ENCODE measurements at regions not wholly inside any gene's neighbourhood (a gene's known extent, or its start where the extent isn't known, plus 50 kb on each side); places are given as distances from the start of the nearest gene placed in this dataset.

GRCh38 chr6:82751718-82752117 is 313.9 kb downstream of the UBE3D start:
- DNase-seq (ENCODE audit: low read depth) = no peak
- TF ChIP-seq, protein P1, sequence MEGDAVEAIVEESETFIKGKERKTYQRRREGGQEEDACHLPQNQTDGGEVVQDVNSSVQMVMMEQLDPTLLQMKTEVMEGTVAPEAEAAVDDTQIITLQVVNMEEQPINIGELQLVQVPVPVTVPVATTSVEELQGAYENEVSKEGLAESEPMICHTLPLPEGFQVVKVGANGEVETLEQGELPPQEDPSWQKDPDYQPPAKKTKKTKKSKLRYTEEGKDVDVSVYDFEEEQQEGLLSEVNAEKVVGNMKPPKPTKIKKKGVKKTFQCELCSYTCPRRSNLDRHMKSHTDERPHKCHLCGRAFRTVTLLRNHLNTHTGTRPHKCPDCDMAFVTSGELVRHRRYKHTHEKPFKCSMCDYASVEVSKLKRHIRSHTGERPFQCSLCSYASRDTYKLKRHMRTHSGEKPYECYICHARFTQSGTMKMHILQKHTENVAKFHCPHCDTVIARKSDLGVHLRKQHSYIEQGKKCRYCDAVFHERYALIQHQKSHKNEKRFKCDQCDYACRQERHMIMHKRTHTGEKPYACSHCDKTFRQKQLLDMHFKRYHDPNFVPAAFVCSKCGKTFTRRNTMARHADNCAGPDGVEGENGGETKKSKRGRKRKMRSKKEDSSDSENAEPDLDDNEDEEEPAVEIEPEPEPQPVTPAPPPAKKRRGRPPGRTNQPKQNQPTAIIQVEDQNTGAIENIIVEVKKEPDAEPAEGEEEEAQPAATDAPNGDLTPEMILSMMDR (IDR thresholded peaks at IDR 0.05; ENCODE audit: insufficient read depth, low read length) = no peak
- no peak overlapping the region for H3K4me3 ChIP-seq (ENCODE audit: low read depth, low read length)

- TF ChIP-seq, protein P1 (IDR thresholded peaks at IDR 0.05; ENCODE audit: insufficient read depth, low read length) = no peak
- H3K4me3 ChIP-seq (ENCODE audit: low read depth, low read length) = no peak overlapping the region
- peak; percentile 22 for DNase-seq (ENCODE audit: low read depth)
Measured at GRCh38 chr6:82761674-82762345, 303.8 kb downstream of the UBE3D start.

DNA sequence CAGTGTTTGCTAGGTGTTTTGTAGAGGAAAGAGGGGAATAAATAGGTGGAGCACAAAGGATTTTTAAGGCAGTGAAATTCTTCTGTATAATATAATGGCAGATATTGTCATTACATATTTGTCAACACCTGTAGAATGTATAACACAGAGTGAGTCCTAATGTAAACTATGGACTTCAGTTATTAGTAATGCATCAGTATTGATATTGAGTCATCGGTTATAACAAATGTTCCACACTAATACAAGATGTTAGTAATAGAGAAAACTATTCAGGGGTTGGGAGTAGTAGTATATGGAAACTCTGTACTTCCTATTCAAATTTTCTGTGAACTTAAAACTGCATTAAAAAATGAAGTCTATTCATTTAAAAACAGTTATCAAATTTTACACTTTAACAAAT is 299.2 kb downstream of the UBE3D start:
- TF ChIP-seq, protein P1 (IDR thresholded peaks at IDR 0.05; ENCODE audit: insufficient read depth, low read length) = no peak
- H3K4me3 ChIP-seq (ENCODE audit: low read depth, low read length) = no peak overlapping the region
- no peak for DNase-seq (ENCODE audit: low read depth)

DNA sequence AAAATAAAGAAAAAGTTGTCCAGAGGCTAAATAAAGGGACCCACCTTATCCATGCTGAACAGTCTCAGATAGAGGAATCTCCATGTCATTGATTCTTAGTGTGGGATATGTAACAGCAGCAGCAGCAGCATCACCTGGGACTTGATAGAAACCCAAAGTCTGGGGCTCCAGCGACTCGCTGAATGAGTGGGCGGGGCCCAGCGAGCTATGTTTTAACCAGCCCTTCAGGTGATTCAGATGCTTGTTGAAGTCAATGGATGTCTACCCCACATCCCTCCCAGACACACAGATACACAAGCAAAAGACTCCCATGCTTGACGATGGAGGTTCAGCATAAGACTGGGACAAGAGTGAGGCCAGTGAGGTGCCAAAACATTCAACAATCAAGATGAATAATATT is 298.6 kb downstream of the UBE3D start:
- TF ChIP-seq, protein P1 (IDR thresholded peaks at IDR 0.05; ENCODE audit: insufficient read depth, low read length) = no peak
- no peak for DNase-seq (ENCODE audit: low read depth)
- no peak overlapping the region for H3K4me3 ChIP-seq (ENCODE audit: low read depth, low read length)

DNA sequence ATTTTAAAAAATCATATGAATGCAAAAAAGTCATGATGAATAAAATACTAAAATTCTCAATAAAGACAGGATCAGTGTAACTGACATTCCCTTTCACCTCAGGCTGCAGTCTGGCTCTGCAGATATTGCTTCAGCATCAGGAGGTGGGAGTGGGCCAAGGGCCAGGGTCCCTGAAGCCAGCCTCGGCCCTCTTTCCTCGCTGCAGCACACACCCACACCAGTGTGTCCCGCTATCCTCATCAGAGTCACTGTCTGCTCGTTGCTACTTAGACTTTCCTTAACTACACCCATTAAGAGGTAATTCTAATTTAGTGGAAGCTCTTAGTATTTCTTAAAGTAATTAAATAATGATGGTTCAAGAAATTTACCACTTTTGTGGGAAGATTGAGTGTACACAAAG is 298.2 kb downstream of the UBE3D start:
- H3K4me3 ChIP-seq (ENCODE audit: low read depth, low read length) = no peak overlapping the region
- TF ChIP-seq, protein P1 (IDR thresholded peaks at IDR 0.05; ENCODE audit: insufficient read depth, low read length) = no peak
- no peak for DNase-seq (ENCODE audit: low read depth)

- no peak for DNase-seq (ENCODE audit: low read depth)
- TF ChIP-seq, protein P1 (IDR thresholded peaks at IDR 0.05; ENCODE audit: insufficient read depth, low read length) = no peak
- H3K4me3 ChIP-seq (ENCODE audit: low read depth, low read length) = no peak overlapping the region
Measured at GRCh38 chr6:82772851-82773717, 292.6 kb downstream of the UBE3D start.
